HCT116 (cell line): ENCODE measurements at regions not wholly inside any gene's neighbourhood (a gene's known extent, or its start where the extent isn't known, plus 50 kb on each side); places are given as distances from the start of the nearest gene placed in this dataset.

ENCODE experiments used
- ATAC-seq: fragments of 200-7000 bp; cut with Tn5 transposase; 2 replicates; pipeline ENCODE4 v1.9.1; 2020; ENCODE audit warnings: mild to moderate bottlenecking, moderate library complexity
- BruUV-seq: library from RNA; stranded (reverse); fragments of 400-500 nt; replicated peaks from 2 replicates; lab custom pipeline; 2021; lab: Mats Ljungman, UMichigan
- CTCF ChIA-PET: fragments of 300-600 bp; sonication (Branson Sonifier 250); formaldehyde crosslinking; loops from one replicate; lab custom pipeline; 2021; ENCODE audit warnings: antibody characterized with exemption; lab: Charles Lee
- POLR2A ChIA-PET: fragments of 300-600, 350-600 bp; sonication (Branson Sonifier 250); formaldehyde crosslinking; loops from one replicate; lab custom pipeline; 2021; ENCODE audit warnings: antibody characterized with exemption; lab: Charles Lee
- RAD21 ChIA-PET, 2 experiments: fragments of 300-600 bp; sonication (Branson Sonifier 250); formaldehyde crosslinking; loops; one replicate each; lab custom pipeline; 2023; ENCODE audit warnings: low total read pairs in 2 of 2; ENCODE audit not compliant: uncharacterized antibody in 2 of 2, unreplicated experiment in 2 of 2, low non-redundant PET in 1 of 2; lab: Charles Lee
- DNase-seq: peaks from one replicate; pipeline ENCODE4 v3.0.0-alpha.2; 2010; ENCODE audit warnings: low read depth, low spot score
- H2AFZ ChIP-seq: fragments of 200-600 bp; shearing (Covaris generic), sonication (generic); 2 replicates; pipeline ENCODE4 v1.6.1; 2017; ENCODE audit warnings: low read depth, mixed run types, mixed read lengths, antibody characterized with exemption, low read length; ENCODE audit not compliant: poor library complexity, severe bottlenecking
- H3K27ac ChIP-seq: 2 replicates; pipeline ENCODE4 v1.5.1; 2012; ENCODE audit warnings: low read depth, low read length
- H3K27me3 ChIP-seq: fragments of 200-600 bp; sonication (generic); 2 replicates; pipeline ENCODE4 v1.6.1; 2016; ENCODE audit warnings: mixed run types, low read length, mixed read lengths; ENCODE audit not compliant: insufficient read depth
- H3K36me3 ChIP-seq, 2 experiments: fragments of 200-500 bp in 1 of 2; fragments of 200-600 bp in 1 of 2; sonication (Bioruptor generic) in 1 of 2; sonication (generic) in 1 of 2; 2 replicates each; pipeline versions ENCODE4 v1.5.1 to v1.6.1; 2014 to 2016; ENCODE audit warnings: low read length in 2 of 2, inconsistent platforms in 1 of 2, mixed read lengths in 1 of 2, mixed run types in 1 of 2; ENCODE audit not compliant: insufficient read depth in 2 of 2, control insufficient read depth in 1 of 2
- H3K4me1 ChIP-seq, 2 experiments: fragments of 200-600 bp in 1 of 2; sonication (generic) in 1 of 2; 2 replicates each; pipeline versions ENCODE4 v1.5.1 to v1.6.1; 2012 to 2017; ENCODE audit warnings: low read length in 2 of 2, inconsistent platforms in 1 of 2, mild to moderate bottlenecking in 1 of 2, mixed read lengths in 1 of 2, mixed run types in 1 of 2, moderate library complexity in 1 of 2; ENCODE audit not compliant: insufficient read depth in 2 of 2, control insufficient read depth in 1 of 2
- H3K4me2 ChIP-seq: fragments of 200-600 bp; sonication (generic); 2 replicates; pipeline ENCODE4 v1.6.1; 2017; ENCODE audit warnings: mixed run types, low read length, mixed read lengths
- H3K4me3 ChIP-seq, 2 experiments: fragments of 200-600 bp in 1 of 2; sonication (generic) in 1 of 2; replicated peaks in 1 of 2; 2 replicates each; pipeline ENCODE4 v1.5.1; 2011 to 2016; ENCODE audit warnings: low read length in 2 of 2, control low read depth in 1 of 2, low read depth in 1 of 2, mild to moderate bottlenecking in 1 of 2, mixed read lengths in 1 of 2, mixed run types in 1 of 2
- H3K79me2 ChIP-seq: fragments of 200-600 bp; sonication (generic); 2 replicates; pipeline ENCODE4 v1.6.1; 2017; ENCODE audit warnings: mild to moderate bottlenecking, mixed run types, low read length, moderate library complexity, mixed read lengths; ENCODE audit not compliant: insufficient read depth
- H3K9ac ChIP-seq: fragments of 200-600 bp; sonication (generic); 2 replicates; pipeline ENCODE4 v1.6.1; 2016; ENCODE audit warnings: low read length, mixed read lengths
- H3K9me2 ChIP-seq: fragments of 200-600 bp; sonication (generic), shearing (Covaris generic); 2 replicates; pipeline ENCODE4 v1.6.1; 2017; ENCODE audit warnings: mixed run types, mild to moderate bottlenecking, moderate library complexity; ENCODE audit not compliant: insufficient read depth
- H3K9me3 ChIP-seq, 2 experiments: fragments of 200-500 bp in 1 of 2; fragments of 200-600 bp in 1 of 2; sonication (Bioruptor generic) in 1 of 2; sonication (generic) in 1 of 2; 2 replicates each; pipeline ENCODE4 v1.6.1; 2014 to 2017; ENCODE audit warnings: low read length in 2 of 2, mixed read lengths in 2 of 2, inconsistent platforms in 1 of 2, low read depth in 1 of 2, mild to moderate bottlenecking in 1 of 2, mixed run types in 1 of 2, moderate library complexity in 1 of 2; ENCODE audit not compliant: control insufficient read depth in 1 of 2, insufficient read depth in 1 of 2
- H4K20me1 ChIP-seq: fragments of 200-600 bp; sonication (generic), shearing (Covaris generic); 2 replicates; pipeline ENCODE4 v1.6.1; 2017; ENCODE audit warnings: mixed run types, mild to moderate bottlenecking, moderate library complexity; ENCODE audit not compliant: insufficient read depth
- ATF3 ChIP-seq: IDR thresholded peaks from 2 replicates; pipeline ENCODE4 v1.6.1; 2012
- CEBPB ChIP-seq: IDR thresholded peaks from 2 replicates; pipeline ENCODE4 v1.6.1; 2012; ENCODE audit warnings: low read depth
- EGR1 ChIP-seq: IDR thresholded peaks from 2 replicates; pipeline ENCODE4 v1.6.1; 2012; ENCODE audit warnings: low read depth
- ELF1 ChIP-seq: IDR thresholded peaks from 2 replicates; pipeline ENCODE4 v1.6.1; 2012; ENCODE audit warnings: low read depth, borderline replicate concordance
- EZH2 ChIP-seq: fragments of 200-600 bp; sonication (generic); IDR thresholded peaks from 2 replicates; pipeline ENCODE4 v1.6.1; 2017; ENCODE audit warnings: antibody characterized with exemption, mixed run types
- FOSL1 ChIP-seq: IDR thresholded peaks from 2 replicates; pipeline ENCODE4 v1.6.1; 2012; ENCODE audit warnings: low read depth
- JUND ChIP-seq: IDR thresholded peaks from 2 replicates; pipeline ENCODE4 v1.6.1; 2012
- MAX ChIP-seq: IDR thresholded peaks from 2 replicates; pipeline ENCODE4 v1.6.1; 2012
- RAD21 ChIP-seq: IDR thresholded peaks from 2 replicates; pipeline ENCODE4 v1.6.1; 2012; ENCODE audit warnings: low read depth, mild to moderate bottlenecking
- REST ChIP-seq: IDR thresholded peaks from 2 replicates; pipeline ENCODE4 v1.6.1; 2012; ENCODE audit warnings: low read depth
- SIN3A ChIP-seq: IDR thresholded peaks from 2 replicates; pipeline ENCODE4 v1.6.1; 2012; ENCODE audit warnings: low read depth
- SP1 ChIP-seq: IDR thresholded peaks from 2 replicates; pipeline ENCODE4 v1.6.1; 2012; ENCODE audit warnings: low read depth
- ZFX ChIP-seq: fragments of 450-650 bp; IDR thresholded peaks from 2 replicates; pipeline ENCODE4 v1.6.1; 2017
- intact Hi-C: fragments of 100-400 bp; cut with micrococcal nuclease; formaldehyde crosslinking; loops from 2 replicates; pipeline ENCODE4 v1.10.0; 2022
- TF ChIP-seq, protein P1 (sequence below): IDR thresholded peaks from 2 replicates; pipeline ENCODE4 v1.6.1; 2011; ENCODE audit warnings: mild to moderate bottlenecking, low read length, moderate library complexity; ENCODE audit not compliant: insufficient replicate concordance; ENCODE audit errors: extremely low read depth

- RAD21 ChIA-PET: no interaction called here
- H3K4me1 ChIP-seq: peaks cover 4 to 22% of the 10 kb centered on the region in 2 experiments; a peak in 3 of 4 replicates
- CTCF ChIA-PET: no interaction called here
- no peaks in the 10 kb centered on the region for H3K9me2 ChIP-seq
- DNase-seq: no peak
- intact Hi-C loops: no loop called here
- H4K20me1 ChIP-seq: no peaks in the 10 kb centered on the region
- TF ChIP-seq MAX (no peak), REST (no peak), JUND (no peak), EGR1 (no peak), SP1 (no peak), FOSL1 (no peak), EZH2 (no peak), CEBPB (no peak), RAD21 (no peak), SIN3A (no peak), ZFX (no peak), ATF3 (no peak), ELF1 (no peak)
- TF ChIP-seq, protein P1, sequence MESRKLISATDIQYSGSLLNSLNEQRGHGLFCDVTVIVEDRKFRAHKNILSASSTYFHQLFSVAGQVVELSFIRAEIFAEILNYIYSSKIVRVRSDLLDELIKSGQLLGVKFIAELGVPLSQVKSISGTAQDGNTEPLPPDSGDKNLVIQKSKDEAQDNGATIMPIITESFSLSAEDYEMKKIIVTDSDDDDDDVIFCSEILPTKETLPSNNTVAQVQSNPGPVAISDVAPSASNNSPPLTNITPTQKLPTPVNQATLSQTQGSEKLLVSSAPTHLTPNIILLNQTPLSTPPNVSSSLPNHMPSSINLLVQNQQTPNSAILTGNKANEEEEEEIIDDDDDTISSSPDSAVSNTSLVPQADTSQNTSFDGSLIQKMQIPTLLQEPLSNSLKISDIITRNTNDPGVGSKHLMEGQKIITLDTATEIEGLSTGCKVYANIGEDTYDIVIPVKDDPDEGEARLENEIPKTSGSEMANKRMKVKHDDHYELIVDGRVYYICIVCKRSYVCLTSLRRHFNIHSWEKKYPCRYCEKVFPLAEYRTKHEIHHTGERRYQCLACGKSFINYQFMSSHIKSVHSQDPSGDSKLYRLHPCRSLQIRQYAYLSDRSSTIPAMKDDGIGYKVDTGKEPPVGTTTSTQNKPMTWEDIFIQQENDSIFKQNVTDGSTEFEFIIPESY: no peak
- TF ChIP-seq, all 23 proteins: peak for 0
- no peak overlapping the region for H3K4me3 ChIP-seq
- no peaks in the 10 kb centered on the region for H3K36me3 ChIP-seq
- H3K9me3 ChIP-seq: no peaks in the 10 kb centered on the region
- H3K27me3 ChIP-seq: no peaks in the 10 kb centered on the region
- no peak overlapping the region for H3K9ac ChIP-seq
- H3K4me2 ChIP-seq: no peak overlapping the region
- no peaks in the 10 kb centered on the region for H3K79me2 ChIP-seq
- POLR2A ChIA-PET: no interaction called here
- no peak for ATAC-seq
- peak overlapping the region; percentile 32 for H2AFZ ChIP-seq
- no peak overlapping the region for H3K27ac ChIP-seq
- no TSS peak for BruUV-seq
These were observed 83.5 kb upstream of the CCN6 start for GRCh38 chr6:111970426-111970825.
